GM23338 (cell line): ENCODE measurements at regions not wholly inside any gene's neighbourhood (a gene's known extent, or its start where the extent isn't known, plus 50 kb on each side); places are given as distances from the start of the nearest gene placed in this dataset.

Experiments used
- CTCF ChIP-seq, 2 experiments: fragments of 200-600 bp in 1 of 2; sonication (generic) in 1 of 2; conservative IDR thresholded peaks; 2 replicates each; pipeline versions ENCODE4 v1.5.1 to v1.6.1; 2016 to 2017; ENCODE audit warnings: antibody characterized with exemption in 2 of 2, low read depth in 2 of 2, mild to moderate bottlenecking in 2 of 2, moderate library complexity in 1 of 2
- EZH2 ChIP-seq: fragments of 200-600 bp; sonication (generic); IDR thresholded peaks from one replicate; pipeline ENCODE4 v1.8.0; 2017; ENCODE audit warnings: antibody characterized with exemption, mild to moderate bottlenecking, low read depth; ENCODE audit not compliant: unreplicated experiment
- EZH2phosphoT487 ChIP-seq: fragments of 200-600 bp; sonication (generic); IDR thresholded peaks from one replicate; pipeline ENCODE4 v1.8.1; 2018; ENCODE audit warnings: antibody characterized with exemption; ENCODE audit not compliant: unreplicated experiment
- JUNB ChIP-seq: IDR thresholded peaks from one replicate; pipeline ENCODE4 v1.6.1; 2016; ENCODE audit warnings: antibody characterized with exemption; ENCODE audit not compliant: unreplicated experiment
- POLR2AphosphoS5 ChIP-seq: IDR thresholded peaks from 2 replicates; pipeline ENCODE4 v1.6.1; 2016; ENCODE audit warnings: antibody characterized with exemption, low read depth
- REST ChIP-seq: IDR thresholded peaks from one replicate; pipeline ENCODE4 v1.6.1; 2018; ENCODE audit warnings: antibody characterized with exemption; ENCODE audit not compliant: unreplicated experiment
- ZNF114 ChIP-seq: fragments of 250-450 bp; sonication (Bioruptor Pico); IDR thresholded peaks from 2 replicates; pipeline ENCODE4 v1.5.0; 2020; ENCODE audit warnings: mild to moderate bottlenecking, moderate library complexity
- ZNF462 ChIP-seq: fragments of 250-450 bp; sonication (Bioruptor Pico); IDR thresholded peaks from 2 replicates; pipeline ENCODE4 v1.5.0; 2020; ENCODE audit warnings: mild to moderate bottlenecking, moderate library complexity

GRCh38 chr4:24321131-24321530 is 263.2 kb downstream of the DHX15 start:
- TF ChIP-seq POLR2AphosphoS5 (no peak), CTCF (conservative IDR thresholded peaks at IDR 0.05; ENCODE audit: low read depth in 2 of 2) (no peak), EZH2 (no peak), EZH2phosphoT487 (no peak), REST (no peak), ZNF462 (CRISPR knock-in tag) (no peak), JUNB (no peak), ZNF114 (CRISPR knock-in tag) (no peak)
